GM19025 (cell line): ENCODE measurements at regions not wholly inside any gene's neighbourhood (a gene's known extent, or its start where the extent isn't known, plus 50 kb on each side); places are given as distances from the start of the nearest gene placed in this dataset.

Experiments
- ATAC-seq: cut with Tn5 transposase; IDR thresholded peaks from one replicate; pipeline ENCODE4 v1.9.1; 2021; ENCODE audit warnings: mild to moderate bottlenecking, low read depth, moderate library complexity; ENCODE audit not compliant: unreplicated experiment

DNA sequence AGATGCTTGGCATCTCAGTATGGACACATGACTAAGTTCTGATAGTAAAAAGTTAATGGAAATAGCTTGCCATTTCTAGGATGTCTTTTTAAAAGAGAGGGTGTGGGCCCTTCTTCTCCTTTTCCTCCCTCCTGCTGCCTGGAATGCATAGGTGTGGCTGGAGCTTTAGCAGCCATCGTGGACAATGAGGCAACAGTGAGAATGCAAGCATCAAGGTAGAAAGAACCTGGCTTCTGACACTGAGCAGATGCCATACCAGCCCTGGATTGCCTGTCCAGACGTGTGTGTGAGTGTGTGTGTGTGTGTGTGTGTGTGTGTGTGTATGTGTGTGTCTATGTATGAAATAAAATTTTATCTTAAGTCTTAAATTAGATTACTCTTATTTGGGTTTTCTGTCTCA lies 660.1 kb downstream of the XIRP2 start:
- no peak for ATAC-seq

- no peak for ATAC-seq
These were observed 656.3 kb downstream of the XIRP2 start for GRCh38 chr2:167544602-167545001.

- no peak for ATAC-seq
These were observed 655.4 kb downstream of the XIRP2 start for GRCh38 chr2:167543721-167544120.

DNA sequence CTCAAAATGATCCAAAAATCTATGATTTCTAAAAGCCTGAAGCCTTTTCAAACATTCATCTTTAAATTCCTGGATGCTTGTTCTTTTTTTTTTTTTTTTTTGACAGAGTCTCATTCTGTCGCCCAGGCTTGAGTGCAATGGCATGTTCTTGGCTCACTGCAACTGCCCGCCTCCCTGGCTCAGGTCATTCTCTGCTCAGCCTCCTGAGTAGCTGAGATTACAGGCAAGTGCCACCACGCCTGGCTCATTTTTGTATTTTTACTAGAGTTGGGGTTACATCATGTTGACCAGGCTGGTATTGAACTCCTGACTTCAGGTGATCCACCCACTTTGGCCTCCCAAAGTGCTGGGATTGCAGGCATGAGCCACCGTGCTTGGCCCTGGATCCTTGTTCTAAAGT lies 649.5 kb downstream of the XIRP2 start:
- no peak for ATAC-seq

DNA sequence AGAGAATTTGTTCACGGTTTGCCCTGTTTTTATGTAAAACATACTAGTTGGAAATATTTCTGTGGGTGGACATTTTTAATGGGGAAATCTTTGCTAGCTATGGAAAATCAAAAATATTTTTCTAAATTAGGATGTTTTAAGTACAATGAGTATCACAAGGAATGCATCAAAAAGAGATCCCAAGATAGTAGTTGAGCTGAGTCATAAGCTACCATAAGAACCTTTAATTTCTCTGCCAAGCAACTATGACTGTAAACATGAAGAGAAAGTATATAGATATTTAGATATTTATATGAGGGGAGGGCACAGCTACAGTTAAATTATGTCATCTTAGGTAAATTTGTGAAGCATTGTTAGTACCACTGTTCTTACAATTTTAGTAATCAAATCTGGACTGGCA lies 646.2 kb downstream of the XIRP2 start:
- ATAC-seq: no peak

GRCh38 chr2:167524786-167525185 lies 636.5 kb downstream of the XIRP2 start:
- ATAC-seq: no peak

DNA sequence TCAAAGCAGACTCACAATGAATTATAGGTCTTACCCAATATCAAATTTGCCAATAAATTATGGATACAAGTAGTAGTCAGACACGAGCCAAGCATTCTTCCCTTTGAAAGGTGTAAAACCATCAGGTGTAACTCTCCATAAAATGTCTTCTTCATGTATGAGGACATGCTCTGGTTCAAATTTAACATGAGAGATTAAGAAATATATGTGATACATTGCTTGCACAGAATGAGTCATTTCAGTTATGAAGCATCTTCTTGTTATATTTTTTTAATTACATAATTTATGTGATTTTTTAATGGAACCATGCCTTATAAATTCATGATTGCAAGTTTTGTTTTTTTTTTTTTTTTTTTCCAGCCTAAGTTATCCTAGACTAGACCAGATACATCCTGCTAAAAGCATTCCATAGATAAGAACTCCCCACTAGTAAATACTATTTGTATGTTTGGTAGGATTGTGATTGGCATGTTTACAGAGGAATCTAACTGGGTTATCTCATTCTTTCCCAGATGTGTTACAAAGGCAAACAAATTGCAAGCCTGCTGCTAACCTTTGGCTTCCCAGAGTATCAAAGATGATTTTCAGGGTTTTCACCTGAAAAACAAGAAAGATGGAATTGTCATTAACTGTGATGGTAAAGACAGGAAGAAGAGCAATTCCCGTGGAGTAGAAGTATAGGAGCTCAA lies 621.9 kb downstream of the XIRP2 start:
- ATAC-seq: no peak

GRCh38 chr2:167509586-167509985 lies 621.3 kb downstream of the XIRP2 start:
- ATAC-seq: no peak

GRCh38 chr2:167508709-167509108 lies 620.4 kb downstream of the XIRP2 start:
- no peak for ATAC-seq

- ATAC-seq: no peak
These were observed 618.1 kb downstream of the XIRP2 start for GRCh38 chr2:167506395-167506794.

DNA sequence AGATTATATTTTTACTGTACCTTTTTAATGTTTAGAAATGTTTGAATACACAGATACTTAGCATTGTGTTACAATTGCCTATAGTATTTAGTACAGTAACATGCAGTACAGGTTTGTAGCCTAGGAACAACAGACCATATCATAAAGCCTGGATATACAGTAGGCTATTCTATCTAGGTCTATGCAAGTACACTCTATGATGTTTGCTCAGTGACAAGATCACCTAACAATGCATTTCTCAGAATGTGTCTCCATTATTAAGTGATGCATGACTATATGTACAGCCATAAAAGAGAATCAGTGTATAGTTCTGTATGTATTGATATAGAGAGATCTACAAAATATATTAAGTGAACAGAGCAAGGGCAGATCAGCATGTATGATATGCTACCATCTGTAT lies 616.4 kb downstream of the XIRP2 start:
- no peak for ATAC-seq

GRCh38 chr2:167504061-167504460 lies 615.8 kb downstream of the XIRP2 start:
- no peak for ATAC-seq

DNA sequence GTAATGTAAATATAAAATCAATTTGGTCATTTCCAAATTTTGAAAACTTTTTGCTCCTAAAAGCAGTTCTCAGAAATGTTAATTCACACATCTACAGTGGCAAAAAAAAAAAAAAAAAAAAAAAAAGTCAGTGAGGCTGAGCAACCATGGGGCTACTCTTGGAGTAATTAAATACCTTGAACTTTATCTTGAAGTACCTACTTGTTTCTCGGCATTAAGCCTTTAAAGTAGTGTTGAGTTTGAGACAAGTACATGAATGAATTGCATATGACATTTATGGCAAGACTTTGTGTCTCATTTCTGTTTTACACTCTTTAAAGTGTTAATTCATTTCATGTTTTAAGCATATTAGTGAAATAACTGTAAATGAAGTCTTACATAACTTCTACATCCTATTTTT lies 613.3 kb downstream of the XIRP2 start:
- ATAC-seq: no peak

DNA sequence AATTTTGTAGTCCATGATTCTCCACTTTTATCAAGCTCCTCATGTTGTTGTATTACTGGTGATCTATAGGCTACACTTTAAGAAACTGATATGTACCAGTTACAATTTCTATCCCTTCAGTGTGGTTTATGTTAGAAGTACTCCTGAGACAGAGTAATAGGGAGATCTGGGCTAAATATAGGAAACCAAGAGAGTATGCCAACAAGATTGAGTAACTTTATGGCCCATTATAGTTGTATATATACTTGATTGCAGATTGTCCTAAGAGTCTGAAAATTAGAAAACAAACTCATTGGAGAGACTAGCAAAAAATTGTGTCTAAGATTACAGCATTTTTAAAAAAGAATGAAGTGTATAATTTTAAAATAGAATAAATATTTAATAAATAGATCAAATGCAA lies 605.6 kb downstream of the XIRP2 start:
- ATAC-seq: no peak

DNA sequence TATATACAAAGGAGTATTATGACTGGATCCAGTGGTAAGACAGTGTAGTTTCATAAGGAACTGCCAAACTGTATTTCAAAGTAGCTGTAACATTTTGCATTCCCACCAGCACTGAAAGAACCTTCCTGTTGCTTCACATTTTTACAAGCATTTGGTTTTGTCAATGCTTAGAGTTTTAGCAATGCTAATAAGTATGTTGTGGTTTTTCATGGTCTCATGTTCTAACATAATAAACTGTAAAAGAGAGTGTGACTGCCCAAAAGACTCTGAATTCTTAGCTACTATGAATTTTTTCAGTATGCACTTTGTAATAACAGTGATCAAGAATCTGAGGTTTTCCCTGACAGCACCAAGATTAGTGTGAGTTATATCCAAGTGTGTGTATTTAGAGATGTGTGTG lies 604.2 kb downstream of the XIRP2 start:
- no peak for ATAC-seq

GRCh38 chr2:167491788-167492187 lies 603.5 kb downstream of the XIRP2 start:
- ATAC-seq: no peak

- ATAC-seq: no peak
These were observed 602.2 kb downstream of the XIRP2 start for GRCh38 chr2:167490455-167490854.

DNA sequence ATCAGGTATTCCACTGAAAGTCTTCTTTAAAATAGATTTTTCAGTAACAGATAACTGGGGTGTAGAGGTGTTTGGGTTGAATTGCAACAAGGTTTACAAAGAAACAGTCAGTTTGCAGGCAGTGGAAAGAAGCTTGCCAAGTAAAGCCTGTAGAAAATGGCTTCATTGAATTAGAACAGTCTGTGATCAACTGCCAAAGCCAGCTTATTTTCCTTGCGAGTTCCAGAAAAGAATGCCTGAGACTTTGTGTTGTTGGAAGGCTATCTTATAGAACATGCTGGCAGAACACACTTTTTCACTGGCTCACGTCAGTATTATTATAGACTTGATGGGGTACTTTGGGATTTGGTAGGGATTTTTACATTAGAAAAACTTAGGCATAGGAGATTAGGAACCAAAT lies 601.0 kb downstream of the XIRP2 start:
- ATAC-seq: no peak

DNA sequence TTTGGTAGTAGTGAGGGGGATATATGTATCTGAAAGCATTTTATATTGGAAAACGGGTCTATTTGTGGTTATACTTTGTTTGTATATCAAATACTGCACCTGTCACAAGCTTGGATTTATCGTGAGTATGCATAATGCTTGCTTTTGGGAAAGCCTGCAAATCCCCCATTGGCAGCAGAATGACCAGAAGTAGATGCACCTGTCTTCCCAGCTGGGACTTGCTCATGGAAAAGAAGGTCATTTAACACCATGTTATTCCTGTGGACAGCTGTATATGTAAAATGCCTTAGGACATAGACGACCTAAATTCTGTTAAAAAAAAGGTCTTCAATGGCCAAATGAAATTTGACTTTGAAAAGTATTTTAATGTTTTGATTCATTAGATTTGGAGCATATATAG lies 599.4 kb downstream of the XIRP2 start:
- ATAC-seq: no peak

DNA sequence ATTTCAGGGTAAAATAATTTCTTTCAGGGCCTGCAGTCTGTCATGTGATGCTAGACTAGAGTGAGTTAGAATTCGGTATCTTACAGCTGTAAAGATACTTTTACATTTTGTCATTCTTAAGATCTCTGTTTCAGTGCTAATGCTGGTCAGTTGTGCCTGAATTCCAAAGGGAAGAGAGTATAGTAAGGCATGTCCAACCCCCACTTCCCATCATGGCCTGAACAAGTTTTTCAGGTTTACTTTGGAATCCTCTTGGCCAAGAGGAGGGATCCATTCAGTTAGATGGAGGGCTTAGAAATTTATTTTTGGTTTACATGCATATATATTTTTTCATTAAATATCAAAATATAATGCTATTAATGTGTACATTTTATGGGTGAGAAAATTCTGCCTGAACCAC lies 596.6 kb downstream of the XIRP2 start:
- ATAC-seq: no peak

DNA sequence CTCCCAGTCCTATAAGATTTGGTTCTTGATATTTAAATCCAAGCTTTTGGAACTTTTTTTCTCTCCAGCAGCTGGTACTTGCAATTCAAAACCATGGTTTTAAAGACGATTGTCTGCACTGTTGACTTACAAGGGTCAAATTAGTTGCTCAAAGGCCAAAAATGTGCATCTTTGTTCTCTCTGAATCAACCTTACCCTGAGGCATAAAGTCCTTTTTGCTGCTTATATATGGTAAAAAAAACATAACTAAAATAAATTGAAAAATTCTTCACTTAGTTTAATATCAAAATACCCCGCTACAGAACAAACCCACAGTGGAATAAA lies 592.7 kb downstream of the XIRP2 start:
- ATAC-seq: no peak

- no peak for ATAC-seq
These were observed 592.1 kb downstream of the XIRP2 start for GRCh38 chr2:167480232-167480985.
